Colonic mucosa (tissue), 4 donors: ENCODE measurements at regions not wholly inside any gene's neighbourhood (a gene's known extent, or its start where the extent isn't known, plus 50 kb on each side); places are given as distances from the start of the nearest gene placed in this dataset.

Experiments
- DNase-seq: peaks from one replicate; pipeline ENCODE4 v3.0.0-alpha.2; 2020
- H3K27ac ChIP-seq: fragments of 200-600 bp; one replicate; pipeline ENCODE4 v1.8.0; 2021
- H3K27me3 ChIP-seq: fragments of 200-600 bp; one replicate; pipeline ENCODE4 v1.8.0; 2021
- H3K36me3 ChIP-seq: fragments of 200-600 bp; one replicate; pipeline ENCODE4 v1.8.0; 2021
- H3K4me1 ChIP-seq: fragments of 200-600 bp; one replicate; pipeline ENCODE4 v1.8.0; 2021; ENCODE audit warnings: mild to moderate bottlenecking
- H3K4me3 ChIP-seq: fragments of 200-600 bp; one replicate; pipeline ENCODE4 v1.8.0; 2021
- H3K9ac ChIP-seq, 2 donors: one replicate each; pipeline ENCODE4 v1.7.0; 2013; ENCODE audit warnings: control low read depth in 2 of 2, low read depth in 2 of 2, low read length in 2 of 2
- H3K9me3 ChIP-seq: fragments of 200-600 bp; one replicate; pipeline ENCODE4 v1.8.0; 2021
- CTCF ChIP-seq: fragments of 200-600 bp; IDR thresholded peaks from one replicate; pipeline ENCODE4 v1.8.0; 2022; ENCODE audit warnings: antibody characterized with exemption, mild to moderate bottlenecking
- intact Hi-C: fragments of 100-400 bp; cut with DNase I; formaldehyde crosslinking; loops from one replicate; pipeline ENCODE4 v1.14.1; 2022
- donor health status: healthy.
- donor health status: DM: no; HTN: no; CAD: no.
- donor health status: DM: no; HTN: no; CAD: no.

DNA sequence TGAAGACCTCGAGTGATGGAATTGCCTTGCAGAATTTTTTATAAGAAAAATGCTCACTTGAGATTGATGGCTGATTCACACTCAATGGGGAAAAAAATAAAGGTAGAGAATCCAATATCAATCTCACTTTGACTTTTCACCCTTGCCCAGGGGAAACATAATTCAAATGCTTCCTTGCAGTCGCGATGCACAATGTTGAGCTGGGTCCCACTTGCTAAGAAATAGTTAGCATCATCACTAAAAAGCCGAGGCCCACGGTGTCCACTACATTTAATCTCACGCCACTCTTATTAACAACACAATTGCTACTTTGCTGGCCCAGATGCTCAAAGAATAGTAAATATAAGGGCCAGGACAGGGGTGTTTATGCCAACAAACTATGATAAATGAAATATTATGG, 223.4 kb downstream of the SPTSSA start:
- Histone ChIP-seq H3K27ac (no peak overlapping the region), H3K9ac (no peak overlapping the region), H3K4me1 (no peaks in the 10 kb centered on the region), H3K36me3 (no peaks in the 10 kb centered on the region), H3K27me3 (no peaks in the 10 kb centered on the region), H3K9me3 (no peaks in the 10 kb centered on the region), H3K4me3 (no peak overlapping the region)
- intact Hi-C loops = no loop called here
- TF ChIP-seq CTCF = no peak
- DNase-seq = no peak

GRCh38 chr14:34237677-34238076, 224.4 kb downstream of the SPTSSA start:
- Histone ChIP-seq H3K36me3 (no peaks in the 10 kb centered on the region), H3K9me3 (no peaks in the 10 kb centered on the region), H3K27ac (no peak overlapping the region), H3K4me1 (no peaks in the 10 kb centered on the region), H3K9ac (no peak overlapping the region), H3K4me3 (no peak overlapping the region), H3K27me3 (no peaks in the 10 kb centered on the region)
- TF ChIP-seq CTCF = no peak
- no peak for DNase-seq
- intact Hi-C loops = no loop called here

DNA sequence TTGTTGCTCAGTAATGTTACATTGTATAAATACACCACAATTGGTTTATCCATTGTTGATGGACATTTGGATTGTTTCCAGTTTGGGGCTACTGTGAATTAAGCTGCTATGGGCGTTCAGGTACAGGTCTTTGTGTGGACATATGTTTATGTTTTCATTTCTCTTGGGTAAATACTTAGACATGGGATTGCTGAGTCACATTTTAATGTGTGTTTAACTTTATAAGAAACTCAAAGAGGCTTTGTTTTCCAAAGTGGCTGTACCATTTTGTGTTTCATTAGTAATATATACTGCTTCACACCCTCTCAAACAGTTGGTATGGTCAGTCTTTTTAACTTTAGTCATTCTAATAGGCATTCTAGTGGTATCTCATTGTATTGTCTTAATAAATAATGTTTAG, 225.0 kb downstream of the SPTSSA start:
- intact Hi-C loops = no loop called here
- no peak for TF ChIP-seq CTCF
- Histone ChIP-seq H3K9ac (no peak overlapping the region), H3K36me3 (no peaks in the 10 kb centered on the region), H3K27ac (no peak overlapping the region), H3K27me3 (no peaks in the 10 kb centered on the region), H3K4me1 (no peaks in the 10 kb centered on the region), H3K9me3 (no peaks in the 10 kb centered on the region), H3K4me3 (no peak overlapping the region)
- DNase-seq = no peak

- Histone ChIP-seq H3K27me3 (no peaks in the 10 kb centered on the region), H3K27ac (no peak overlapping the region), H3K9ac (no peak overlapping the region), H3K4me3 (no peak overlapping the region), H3K36me3 (no peaks in the 10 kb centered on the region), H3K9me3 (no peaks in the 10 kb centered on the region), H3K4me1 (no peaks in the 10 kb centered on the region)
- intact Hi-C loops = no loop called here
- TF ChIP-seq CTCF = no peak
- no peak for DNase-seq
Observed at GRCh38 chr14:34235643-34236300, 226.3 kb downstream of the SPTSSA start.

DNA sequence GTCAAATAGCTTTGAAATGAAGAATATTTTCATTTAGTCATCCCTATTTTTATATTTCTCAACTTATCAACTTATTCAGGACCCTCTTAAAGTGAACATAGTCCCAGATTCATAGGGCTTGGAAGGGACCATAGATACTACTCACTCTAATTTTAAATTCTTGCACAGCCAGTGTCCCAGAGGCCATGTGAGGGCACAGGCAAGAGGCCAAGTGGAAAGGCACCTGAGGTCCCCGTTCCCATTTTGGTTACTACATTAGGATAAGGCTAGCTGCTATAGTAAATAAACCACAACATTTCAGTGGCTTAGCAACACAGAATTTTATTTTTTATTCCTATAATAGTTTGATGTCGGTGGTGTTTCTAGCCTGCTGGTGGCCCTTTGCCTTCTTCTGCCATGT, 227.8 kb downstream of the SPTSSA start:
- TF ChIP-seq CTCF = no peak
- Histone ChIP-seq H3K4me3 (no peak overlapping the region), H3K27ac (no peak overlapping the region), H3K9me3 (no peaks in the 10 kb centered on the region), H3K9ac (no peak overlapping the region), H3K36me3 (no peaks in the 10 kb centered on the region), H3K4me1 (no peaks in the 10 kb centered on the region), H3K27me3 (no peaks in the 10 kb centered on the region)
- no peak for DNase-seq
- intact Hi-C loops = no loop called here
